ENCODE measurements at regions not wholly inside any gene's neighbourhood (a gene's known extent, or its start where the extent isn't known, plus 50 kb on each side); places are given as distances from the start of the nearest gene placed in this dataset.

DNA sequence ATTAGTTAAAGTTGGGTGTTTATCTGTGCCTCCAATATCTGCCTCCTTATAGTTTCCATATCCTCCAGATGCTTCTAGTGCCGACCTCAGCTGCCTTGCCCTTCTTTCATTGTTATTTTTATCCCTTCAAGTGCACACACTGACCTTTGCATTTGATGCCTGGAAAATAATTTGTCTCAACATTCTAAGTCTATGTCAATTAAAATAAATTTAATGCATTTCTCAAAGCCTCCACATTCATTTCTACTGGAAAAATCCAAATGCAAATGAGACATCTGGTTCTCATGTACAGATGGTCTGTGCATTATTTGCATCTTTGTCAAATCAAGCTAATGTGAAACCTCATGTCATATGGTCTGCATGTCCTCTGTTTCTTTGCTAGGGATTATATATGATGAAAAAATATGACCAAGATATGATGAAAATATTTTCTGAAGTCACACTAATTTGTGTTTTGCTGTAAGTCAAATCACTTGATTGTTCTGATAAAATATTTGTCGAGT lies 61.4 kb downstream of the TMEM100 start:
- WGBS, 2 experiments (ENCODE audit: extremely low coverage in 1 of 2, insufficient coverage in 1 of 2, insufficient read length in 1 of 2, insufficient replicate concordance in 2 of 2, low coverage in 1 of 2, low lambda C conversion rate in 2 of 2, missing lambda C conversion rate in 1 of 2): 78% methylated on average over 2 of the region's 2 CpGs; no CpG with 5 or more reads in 1 of the 2 experiments
- Histone ChIP-seq H3K9ac (replicated peaks in 1 of 4; ENCODE audit: extremely low read depth in 1 of 4, low read depth in 3 of 4, low read length in 3 of 4) (no peak overlapping the region), H3K4me1 (replicated peaks in 1 of 4; ENCODE audit: control insufficient read depth in 3 of 4, insufficient read depth in 4 of 4, low read length in 3 of 4) (peaks cover 0 to 3% (median 0%) of the 10 kb centered on the region in 4 experiments; a peak in 2 of 7 replicates), H4K8ac (ENCODE audit: extremely low read depth, insufficient read depth, low read length) (no peak overlapping the region), H3K79me2 (ENCODE audit: control insufficient read depth in 1 of 2, insufficient read depth in 2 of 2, low read length in 2 of 2) (no peaks in the 10 kb centered on the region), H3K14ac (ENCODE audit: insufficient read length) (no peak overlapping the region), H3K36me3 (ENCODE audit: control insufficient read depth in 2 of 4, insufficient read depth in 4 of 4, low read length in 3 of 4) (no peaks in the 10 kb centered on the region), H2BK12ac (ENCODE audit: low read depth, low read length) (no peak overlapping the region), H2AK5ac (ENCODE audit: low read depth, low read length) (no peak overlapping the region), H4K5ac (ENCODE audit: insufficient read length, low read depth, low read length) (no peak overlapping the region), H3K4me2 (ENCODE audit: insufficient read depth in 1 of 2, low read depth in 2 of 2, low read length in 2 of 2) (no peak overlapping the region), H2AFZ (ENCODE audit: low read length) (no peak overlapping the region), H3K18ac (ENCODE audit: extremely low read depth, low read length) (no peak overlapping the region), H3K79me1 (ENCODE audit: low read depth, low read length) (no peaks in the 10 kb centered on the region), H3K23me2 (ENCODE audit: low read depth, low read length) (no peaks in the 10 kb centered on the region), H3K9me3 (ENCODE audit: insufficient read depth in 2 of 2, low read depth in 1 of 2, low read length in 1 of 2) (no peaks in the 10 kb centered on the region), H3K56ac (replicated peaks; ENCODE audit: insufficient read length, low read depth, low read length) (no peak overlapping the region), H3K23ac (ENCODE audit: insufficient read length) (no peak overlapping the region), H3K4me3 (ENCODE audit: extremely low read depth in 1 of 4, insufficient read depth in 2 of 4, low read depth in 3 of 4, low read length in 4 of 4) (no peak overlapping the region), H2BK15ac (ENCODE audit: low read length) (no peak overlapping the region), H4K91ac (replicated peaks; ENCODE audit: insufficient read length, low read length) (no peak overlapping the region), H2BK20ac (ENCODE audit: low read length) (no peak overlapping the region), H3K27ac (ENCODE audit: low read depth, low read length) (no peak overlapping the region), H4K20me1 (replicated peaks in 1 of 2; ENCODE audit: control insufficient read depth in 1 of 2, insufficient read depth in 2 of 2, low read length in 2 of 2) (no peaks in the 10 kb centered on the region), H2BK120ac (replicated peaks; ENCODE audit: low read depth, low read length) (no peak overlapping the region), H2BK5ac (ENCODE audit: low read depth, low read length) (no peak overlapping the region), H3K27me3 (replicated peaks in 1 of 4; ENCODE audit: control insufficient read depth in 3 of 4, extremely low read depth in 1 of 4, insufficient read depth in 3 of 4, low read length in 3 of 4) (no peaks in the 10 kb centered on the region), H3K4ac (replicated peaks; ENCODE audit: insufficient read length, low read depth, low read length) (no peak overlapping the region)
- FAIRE-seq: no peak
- no peak for DNase-seq (ENCODE audit: low read depth in 1 of 2, low spot score in 2 of 2)
- no peak for TF ChIP-seq ASH2L (IDR thresholded peaks at IDR 0.05; ENCODE audit: low read length)
- ChIA-PET CTCF (ENCODE audit: partially characterized antibody) (interaction anchor here (0.9 to 1.6 kb wide), 7 partner anchors 14 to 135 kb away, joined by 3 to 5 read pairs (median 3); no protein-coding TSS in a partner anchor), POLR2A (ENCODE audit: partially characterized antibody) (no interaction called here)

Data from H1 (cell line).